Liver (tissue), 8 donors: ENCODE measurements at regions not wholly inside any gene's neighbourhood (a gene's known extent, or its start where the extent isn't known, plus 50 kb on each side); places are given as distances from the start of the nearest gene placed in this dataset.

Experiments used
- DNase-seq: peaks from one replicate; pipeline ENCODE4 v3.0.0-alpha.2; 2017; ENCODE audit warnings: low spot score
- H3K27ac ChIP-seq, 2 donors: one replicate each; pipeline ENCODE4 v1.7.0; 2013; ENCODE audit warnings: inconsistent platforms in 2 of 2, low read length in 2 of 2, control low read depth in 1 of 2, low read depth in 1 of 2, mild to moderate bottlenecking in 1 of 2
- H3K27me3 ChIP-seq, 4 donors: one replicate each; pipeline versions ENCODE4 v1.6.1 to v1.7.0; 2013; ENCODE audit warnings: low read length in 3 of 4, inconsistent platforms in 1 of 4, mild to moderate bottlenecking in 1 of 4, moderate library complexity in 1 of 4; ENCODE audit not compliant: control insufficient read depth in 4 of 4, insufficient read depth in 4 of 4
- H3K36me3 ChIP-seq, 4 donors: one replicate each; pipeline versions ENCODE4 v1.6.1 to v1.7.0; 2013; ENCODE audit warnings: low read length in 3 of 4, mild to moderate bottlenecking in 3 of 4, low read depth in 1 of 4, moderate library complexity in 1 of 4; ENCODE audit not compliant: control insufficient read depth in 4 of 4, insufficient read depth in 3 of 4
- H3K4me1 ChIP-seq, 4 donors: one replicate each; pipeline versions ENCODE4 v1.6.1 to v1.7.0; 2013; ENCODE audit warnings: low read length in 3 of 4, mild to moderate bottlenecking in 3 of 4, moderate library complexity in 1 of 4; ENCODE audit not compliant: control insufficient read depth in 4 of 4, insufficient read depth in 4 of 4
- H3K4me3 ChIP-seq, 3 donors: one replicate each; pipeline versions ENCODE4 v1.6.1 to v1.7.0; 2013; ENCODE audit warnings: low read length in 3 of 3, control low read depth in 1 of 3, low read depth in 1 of 3, mild to moderate bottlenecking in 1 of 3
- H3K9ac ChIP-seq, 2 donors: one replicate each; pipeline ENCODE4 v1.7.0; 2013; ENCODE audit warnings: low read length in 2 of 2, mild to moderate bottlenecking in 2 of 2, moderate library complexity in 2 of 2, control low read depth in 1 of 2, low read depth in 1 of 2
- H3K9me3 ChIP-seq, 4 donors: one replicate each; pipeline versions ENCODE4 v1.6.1 to v1.7.0; 2013; ENCODE audit warnings: low read length in 3 of 4; ENCODE audit not compliant: control insufficient read depth in 4 of 4
- ATF3 ChIP-seq: IDR thresholded peaks from 2 replicates; pipeline ENCODE4 v1.6.1; 2016; ENCODE audit warnings: antibody characterized with exemption
- CTCF ChIP-seq: fragments of 150-350 bp; IDR thresholded peaks from 2 replicates; pipeline ENCODE4 v1.5.1; 2017; ENCODE audit warnings: improper control_type of control experiment, low read depth, low read length; ENCODE audit not compliant: missing input control
- FOXA1 ChIP-seq: IDR thresholded peaks from 2 replicates; pipeline ENCODE4 v1.6.1; 2016; ENCODE audit warnings: antibody characterized with exemption
- FOXA2 ChIP-seq: IDR thresholded peaks from 2 replicates; pipeline ENCODE4 v1.6.1; 2016; ENCODE audit warnings: antibody characterized with exemption
- GABPA ChIP-seq, 2 donors: IDR thresholded peaks in 1 of 2; conservative IDR thresholded peaks in 1 of 2; 2 replicates each; pipeline ENCODE4 v1.6.1; 2016; ENCODE audit warnings: antibody characterized with exemption in 2 of 2, mild to moderate bottlenecking in 1 of 2, moderate library complexity in 1 of 2
- HNF4A ChIP-seq, 2 donors: conservative IDR thresholded peaks; 2 replicates each; pipeline ENCODE4 v1.6.1; 2016; ENCODE audit warnings: antibody characterized with exemption in 2 of 2, mild to moderate bottlenecking in 2 of 2
- HNF4G ChIP-seq: IDR thresholded peaks from 2 replicates; pipeline ENCODE4 v1.6.1; 2016; ENCODE audit warnings: antibody characterized with exemption
- JUND ChIP-seq, 2 donors: IDR thresholded peaks; 2 replicates each; pipeline ENCODE4 v1.6.1; 2016; ENCODE audit warnings: antibody characterized with exemption in 2 of 2
- NR2F2 ChIP-seq: IDR thresholded peaks from 2 replicates; pipeline ENCODE4 v1.6.1; 2016; ENCODE audit warnings: antibody characterized with exemption
- RAD21 ChIP-seq, 2 donors: IDR thresholded peaks; 2 replicates each; pipeline ENCODE4 v1.6.1; 2016; ENCODE audit warnings: antibody characterized with exemption in 2 of 2, mild to moderate bottlenecking in 2 of 2
- REST ChIP-seq: IDR thresholded peaks from 2 replicates; pipeline ENCODE4 v1.6.1; 2016; ENCODE audit warnings: antibody characterized with exemption, mild to moderate bottlenecking
- RXRA ChIP-seq, 2 donors: IDR thresholded peaks; 2 replicates each; pipeline ENCODE4 v1.6.1; 2017 to 2018; ENCODE audit warnings: antibody characterized with exemption in 2 of 2, mild to moderate bottlenecking in 1 of 2
- SP1 ChIP-seq: IDR thresholded peaks from 2 replicates; pipeline ENCODE4 v1.6.1; 2018; ENCODE audit warnings: antibody characterized with exemption, mild to moderate bottlenecking
- TAF1 ChIP-seq: conservative IDR thresholded peaks from 2 replicates; pipeline ENCODE4 v1.6.1; 2016; ENCODE audit warnings: antibody characterized with exemption, mild to moderate bottlenecking
- YY1 ChIP-seq: IDR thresholded peaks from 2 replicates; pipeline ENCODE4 v1.6.1; 2016; ENCODE audit warnings: antibody characterized with exemption, mild to moderate bottlenecking
- WGBS: extraction: QIAGEN DNeasy Blood & Tissue Kit; methylation state at CpG from one replicate; pipeline ENCODE4 v1.1.7; 2013; 5-methylcytosine and 5-hydroxymethylcytosine counted together
- TF ChIP-seq, protein P1 (sequence below): IDR thresholded peaks from 2 replicates; pipeline ENCODE4 v1.6.1; 2016; ENCODE audit warnings: antibody characterized with exemption
- TF ChIP-seq, protein P2 (sequence below): IDR thresholded peaks from 2 replicates; pipeline ENCODE4 v1.6.1; 2016; ENCODE audit warnings: antibody characterized with exemption
- donor health status: healthy.
- donor health status: healthy.
- donor health status: healthy.
- donor health status: healthy.
- donor health status: healthy.

- Histone ChIP-seq H3K27ac (no peak overlapping the region), H3K4me1 (no peaks in the 10 kb centered on the region), H3K9me3 (no peaks in the 10 kb centered on the region), H3K4me3 (no peak overlapping the region), H3K36me3 (no peaks in the 10 kb centered on the region), H3K27me3 (no peaks in the 10 kb centered on the region), H3K9ac (no peak overlapping the region)
- 91% methylated on average over 5 of the region's 5 CpGs for WGBS
- no peak for DNase-seq
- no peak for TF ChIP-seq SP1
- no peak for TF ChIP-seq JUND (IDR thresholded peaks at IDR 0.05)
- TF ChIP-seq ATF3: no peak
- TF ChIP-seq FOXA2: no peak
- no peak for TF ChIP-seq NR2F2
- no peak for TF ChIP-seq CTCF
- TF ChIP-seq REST: no peak
- TF ChIP-seq, protein P1, sequence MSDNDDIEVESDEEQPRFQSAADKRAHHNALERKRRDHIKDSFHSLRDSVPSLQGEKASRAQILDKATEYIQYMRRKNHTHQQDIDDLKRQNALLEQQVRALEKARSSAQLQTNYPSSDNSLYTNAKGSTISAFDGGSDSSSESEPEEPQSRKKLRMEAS: no peak
- TF ChIP-seq FOXA1: no peak
- no peak for TF ChIP-seq GABPA (IDR thresholded peaks at IDR 0.05 in 1 of 2, conservative IDR thresholded peaks at IDR 0.05 in 1 of 2)
- TF ChIP-seq RXRA (IDR thresholded peaks at IDR 0.05): no peak
- TF ChIP-seq, protein P2, sequence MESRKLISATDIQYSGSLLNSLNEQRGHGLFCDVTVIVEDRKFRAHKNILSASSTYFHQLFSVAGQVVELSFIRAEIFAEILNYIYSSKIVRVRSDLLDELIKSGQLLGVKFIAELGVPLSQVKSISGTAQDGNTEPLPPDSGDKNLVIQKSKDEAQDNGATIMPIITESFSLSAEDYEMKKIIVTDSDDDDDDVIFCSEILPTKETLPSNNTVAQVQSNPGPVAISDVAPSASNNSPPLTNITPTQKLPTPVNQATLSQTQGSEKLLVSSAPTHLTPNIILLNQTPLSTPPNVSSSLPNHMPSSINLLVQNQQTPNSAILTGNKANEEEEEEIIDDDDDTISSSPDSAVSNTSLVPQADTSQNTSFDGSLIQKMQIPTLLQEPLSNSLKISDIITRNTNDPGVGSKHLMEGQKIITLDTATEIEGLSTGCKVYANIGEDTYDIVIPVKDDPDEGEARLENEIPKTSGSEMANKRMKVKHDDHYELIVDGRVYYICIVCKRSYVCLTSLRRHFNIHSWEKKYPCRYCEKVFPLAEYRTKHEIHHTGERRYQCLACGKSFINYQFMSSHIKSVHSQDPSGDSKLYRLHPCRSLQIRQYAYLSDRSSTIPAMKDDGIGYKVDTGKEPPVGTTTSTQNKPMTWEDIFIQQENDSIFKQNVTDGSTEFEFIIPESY: no peak
Measured at GRCh38 chr3:67715971-67716370, 61.6 kb upstream of the SUCLG2 start.

- no peak for DNase-seq
- TF ChIP-seq HNF4G (no peak), RXRA (IDR thresholded peaks at IDR 0.05) (no peak), YY1 (no peak), HNF4A (conservative IDR thresholded peaks at IDR 0.05) (no peak), GABPA (IDR thresholded peaks at IDR 0.05 in 1 of 2, conservative IDR thresholded peaks at IDR 0.05 in 1 of 2) (no peak), REST (no peak), JUND (IDR thresholded peaks at IDR 0.05) (no peak), FOXA1 (no peak), NR2F2 (no peak), ATF3 (no peak), SP1 (no peak), RAD21 (IDR thresholded peaks at IDR 0.05) (no peak), TAF1 (no peak), FOXA2 (no peak)
- TF ChIP-seq, protein P1: no peak
Measured at GRCh38 chr3:67713764-67714469, 59.5 kb upstream of the SUCLG2 start.

More at GRCh38 chr3:67713764-67714469, 59.5 kb upstream of the SUCLG2 start:
- no peak overlapping the region for H3K4me3 ChIP-seq
- no peaks in the 10 kb centered on the region for H3K27me3 ChIP-seq
- no peak overlapping the region for H3K27ac ChIP-seq
- no peak overlapping the region for H3K9ac ChIP-seq
- no peaks in the 10 kb centered on the region for H3K9me3 ChIP-seq
- 71% methylated on average over 3 of the region's 3 CpGs for WGBS
- no peaks in the 10 kb centered on the region for H3K4me1 ChIP-seq
- H3K36me3 ChIP-seq: no peaks in the 10 kb centered on the region
